ENCODE measurements at regions not wholly inside any gene's neighbourhood (a gene's known extent, or its start where the extent isn't known, plus 50 kb on each side); places are given as distances from the start of the nearest gene placed in this dataset.

DNA sequence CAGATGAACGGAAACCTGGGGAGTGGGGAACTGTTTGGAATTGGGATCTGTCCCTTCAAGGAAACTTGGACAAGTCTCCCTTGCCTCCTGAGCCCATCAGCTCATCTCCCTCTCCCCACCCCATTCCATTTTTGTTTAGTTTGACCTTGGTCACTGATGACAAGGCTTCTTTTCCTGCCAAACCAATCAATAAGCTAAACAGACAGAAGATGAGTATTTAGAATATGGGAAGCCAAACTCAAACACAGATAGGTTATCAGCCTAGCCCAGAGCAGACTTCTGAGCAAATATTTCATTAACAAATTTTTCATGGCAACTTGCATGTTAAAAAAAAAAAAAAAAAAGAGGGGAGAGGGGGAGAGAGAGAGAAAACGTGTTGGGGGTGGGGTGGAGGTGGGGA is 337.2 kb upstream of the PROX1 start:
- no peak overlapping the region for H2AFZ ChIP-seq (ENCODE audit: low read depth, low read length)
- H4K20me1 ChIP-seq (ENCODE audit: insufficient read depth) = no peaks in the 10 kb centered on the region
- no peak overlapping the region for H3K27ac ChIP-seq (ENCODE audit: low read length)
- H3K79me2 ChIP-seq (replicated peaks; ENCODE audit: insufficient read depth, low read length) = no peaks in the 10 kb centered on the region
- no peaks in the 10 kb centered on the region for H3K9me2 ChIP-seq (ENCODE audit: insufficient read depth, low read length)
- H3K9me3 ChIP-seq (ENCODE audit: low read length) = no peaks in the 10 kb centered on the region
- no peaks in the 10 kb centered on the region for H3K27me3 ChIP-seq (ENCODE audit: insufficient read depth, low read depth, low read length)
- no peak overlapping the region for H3K4me3 ChIP-seq (ENCODE audit: low read length)
- H3F3A ChIP-seq (ENCODE audit: insufficient read depth, low read length, poor library complexity, severe bottlenecking) = no peaks in the 10 kb centered on the region
- no peak overlapping the region for H3K4me2 ChIP-seq (ENCODE audit: low read length)
- TF ChIP-seq EP300 (conservative IDR thresholded peaks at IDR 0.05; ENCODE audit: poor library complexity, severe bottlenecking) = no peak
- TF ChIP-seq, protein P1, sequence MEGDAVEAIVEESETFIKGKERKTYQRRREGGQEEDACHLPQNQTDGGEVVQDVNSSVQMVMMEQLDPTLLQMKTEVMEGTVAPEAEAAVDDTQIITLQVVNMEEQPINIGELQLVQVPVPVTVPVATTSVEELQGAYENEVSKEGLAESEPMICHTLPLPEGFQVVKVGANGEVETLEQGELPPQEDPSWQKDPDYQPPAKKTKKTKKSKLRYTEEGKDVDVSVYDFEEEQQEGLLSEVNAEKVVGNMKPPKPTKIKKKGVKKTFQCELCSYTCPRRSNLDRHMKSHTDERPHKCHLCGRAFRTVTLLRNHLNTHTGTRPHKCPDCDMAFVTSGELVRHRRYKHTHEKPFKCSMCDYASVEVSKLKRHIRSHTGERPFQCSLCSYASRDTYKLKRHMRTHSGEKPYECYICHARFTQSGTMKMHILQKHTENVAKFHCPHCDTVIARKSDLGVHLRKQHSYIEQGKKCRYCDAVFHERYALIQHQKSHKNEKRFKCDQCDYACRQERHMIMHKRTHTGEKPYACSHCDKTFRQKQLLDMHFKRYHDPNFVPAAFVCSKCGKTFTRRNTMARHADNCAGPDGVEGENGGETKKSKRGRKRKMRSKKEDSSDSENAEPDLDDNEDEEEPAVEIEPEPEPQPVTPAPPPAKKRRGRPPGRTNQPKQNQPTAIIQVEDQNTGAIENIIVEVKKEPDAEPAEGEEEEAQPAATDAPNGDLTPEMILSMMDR (IDR thresholded peaks at IDR 0.05; ENCODE audit: poor library complexity, severe bottlenecking) = no peak
- no peak for TF ChIP-seq POLR2AphosphoS5 (IDR thresholded peaks at IDR 0.05)
- TF ChIP-seq, protein P2, sequence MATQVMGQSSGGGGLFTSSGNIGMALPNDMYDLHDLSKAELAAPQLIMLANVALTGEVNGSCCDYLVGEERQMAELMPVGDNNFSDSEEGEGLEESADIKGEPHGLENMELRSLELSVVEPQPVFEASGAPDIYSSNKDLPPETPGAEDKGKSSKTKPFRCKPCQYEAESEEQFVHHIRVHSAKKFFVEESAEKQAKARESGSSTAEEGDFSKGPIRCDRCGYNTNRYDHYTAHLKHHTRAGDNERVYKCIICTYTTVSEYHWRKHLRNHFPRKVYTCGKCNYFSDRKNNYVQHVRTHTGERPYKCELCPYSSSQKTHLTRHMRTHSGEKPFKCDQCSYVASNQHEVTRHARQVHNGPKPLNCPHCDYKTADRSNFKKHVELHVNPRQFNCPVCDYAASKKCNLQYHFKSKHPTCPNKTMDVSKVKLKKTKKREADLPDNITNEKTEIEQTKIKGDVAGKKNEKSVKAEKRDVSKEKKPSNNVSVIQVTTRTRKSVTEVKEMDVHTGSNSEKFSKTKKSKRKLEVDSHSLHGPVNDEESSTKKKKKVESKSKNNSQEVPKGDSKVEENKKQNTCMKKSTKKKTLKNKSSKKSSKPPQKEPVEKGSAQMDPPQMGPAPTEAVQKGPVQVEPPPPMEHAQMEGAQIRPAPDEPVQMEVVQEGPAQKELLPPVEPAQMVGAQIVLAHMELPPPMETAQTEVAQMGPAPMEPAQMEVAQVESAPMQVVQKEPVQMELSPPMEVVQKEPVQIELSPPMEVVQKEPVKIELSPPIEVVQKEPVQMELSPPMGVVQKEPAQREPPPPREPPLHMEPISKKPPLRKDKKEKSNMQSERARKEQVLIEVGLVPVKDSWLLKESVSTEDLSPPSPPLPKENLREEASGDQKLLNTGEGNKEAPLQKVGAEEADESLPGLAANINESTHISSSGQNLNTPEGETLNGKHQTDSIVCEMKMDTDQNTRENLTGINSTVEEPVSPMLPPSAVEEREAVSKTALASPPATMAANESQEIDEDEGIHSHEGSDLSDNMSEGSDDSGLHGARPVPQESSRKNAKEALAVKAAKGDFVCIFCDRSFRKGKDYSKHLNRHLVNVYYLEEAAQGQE (IDR thresholded peaks at IDR 0.05; ENCODE audit: borderline replicate concordance) = no peak
- no peak for TF ChIP-seq TAF1 (IDR thresholded peaks at IDR 0.05; ENCODE audit: low read depth)
- TF ChIP-seq RAD21 (conservative IDR thresholded peaks at IDR 0.05) = no peak
- no peak for TF ChIP-seq MXI1 (conservative IDR thresholded peaks at IDR 0.05; ENCODE audit: poor library complexity, severe bottlenecking)
- no peak overlapping the region for H3K9ac ChIP-seq (ENCODE audit: low read length)
- no peaks in the 10 kb centered on the region for H3K36me3 ChIP-seq (ENCODE audit: insufficient read depth, low read length)

DNA sequence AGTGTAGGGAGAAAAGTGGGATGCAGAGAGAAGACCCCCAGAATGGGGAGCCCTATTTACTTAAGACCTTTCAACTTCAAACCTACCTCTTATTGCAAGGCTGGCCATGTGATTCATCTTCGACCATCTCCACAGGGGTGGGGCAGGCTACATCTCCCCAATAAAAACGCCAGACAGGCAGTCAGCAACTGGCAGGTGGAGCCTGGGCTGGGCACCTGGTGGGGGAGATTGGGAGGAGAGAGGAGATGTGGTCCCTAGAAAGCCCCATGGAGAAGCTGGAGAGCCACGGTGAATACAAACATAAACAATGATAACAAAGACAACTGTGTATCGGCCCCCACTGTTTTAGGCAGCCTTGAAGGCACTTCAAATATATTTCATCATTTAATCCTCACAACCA is 336.7 kb upstream of the PROX1 start:
- Histone ChIP-seq H3K4me3 (ENCODE audit: low read length) (no peak overlapping the region), H3K9me2 (ENCODE audit: insufficient read depth, low read length) (no peaks in the 10 kb centered on the region), H3K36me3 (ENCODE audit: insufficient read depth, low read length) (no peaks in the 10 kb centered on the region), H3K27ac (ENCODE audit: low read length) (no peak overlapping the region), H3F3A (ENCODE audit: insufficient read depth, low read length, poor library complexity, severe bottlenecking) (no peaks in the 10 kb centered on the region), H4K20me1 (ENCODE audit: insufficient read depth) (no peaks in the 10 kb centered on the region), H3K4me2 (ENCODE audit: low read length) (no peak overlapping the region), H3K9me3 (ENCODE audit: low read length) (no peaks in the 10 kb centered on the region), H2AFZ (ENCODE audit: low read depth, low read length) (no peak overlapping the region), H3K79me2 (replicated peaks; ENCODE audit: insufficient read depth, low read length) (no peaks in the 10 kb centered on the region), H3K27me3 (ENCODE audit: insufficient read depth, low read depth, low read length) (no peaks in the 10 kb centered on the region), H3K9ac (ENCODE audit: low read length) (no peak overlapping the region)
- TF ChIP-seq POLR2AphosphoS5 (IDR thresholded peaks at IDR 0.05) (no peak), MXI1 (conservative IDR thresholded peaks at IDR 0.05; ENCODE audit: poor library complexity, severe bottlenecking) (no peak), SMC3 (conservative IDR thresholded peaks at IDR 0.05; ENCODE audit: poor library complexity) (no peak), EP300 (conservative IDR thresholded peaks at IDR 0.05; ENCODE audit: poor library complexity, severe bottlenecking) (no peak), RAD21 (conservative IDR thresholded peaks at IDR 0.05) (no peak), EZH2 (IDR thresholded peaks at IDR 0.05; ENCODE audit: borderline replicate concordance, insufficient read depth, low read length, poor library complexity, severe bottlenecking) (no peak), TAF1 (IDR thresholded peaks at IDR 0.05; ENCODE audit: low read depth) (no peak)
- TF ChIP-seq, protein P2 (IDR thresholded peaks at IDR 0.05; ENCODE audit: borderline replicate concordance) = no peak
- TF ChIP-seq, protein P1 (IDR thresholded peaks at IDR 0.05; ENCODE audit: poor library complexity, severe bottlenecking) = no peak
